ENCODE measurements at regions not wholly inside any gene's neighbourhood (a gene's known extent, or its start where the extent isn't known, plus 50 kb on each side); places are given as distances from the start of the nearest gene placed in this dataset.

GRCh38 chr3:144160627-144161026 is 189.0 kb downstream of the DIPK2A start:
- no peak for TF ChIP-seq EP300 (IDR thresholded peaks at IDR 0.05; ENCODE audit: borderline replicate concordance)
- no peak for TF ChIP-seq TEAD4 (IDR thresholded peaks at IDR 0.05)

- TF ChIP-seq RAD21 (IDR thresholded peaks at IDR 0.05; ENCODE audit: low read depth) (no peak), NFIC (IDR thresholded peaks at IDR 0.05) (no peak), MAX (IDR thresholded peaks at IDR 0.05) (no peak), FOXM1 (IDR thresholded peaks at IDR 0.05; ENCODE audit: borderline replicate concordance, low read depth) (no peak), CREB1 (IDR thresholded peaks at IDR 0.05; ENCODE audit: low read depth) (no peak), USF1 (IDR thresholded peaks at IDR 0.05) (no peak), ZBTB7A (IDR thresholded peaks at IDR 0.05; ENCODE audit: low read depth) (no peak), REST (IDR thresholded peaks at IDR 0.05; ENCODE audit: low read depth) (no peak), CEBPB (IDR thresholded peaks at IDR 0.05) (no peak), EP300 (IDR thresholded peaks at IDR 0.05; ENCODE audit: borderline replicate concordance) (no peak), EGR1 (IDR thresholded peaks at IDR 0.05) (no peak), TAF1 (IDR thresholded peaks at IDR 0.05; ENCODE audit: low read depth) (no peak)
Observed at GRCh38 chr3:144162042-144162441, 190.4 kb downstream of the DIPK2A start.

GRCh38 chr3:144164352-144164751 is 192.7 kb downstream of the DIPK2A start:
- no peak for TF ChIP-seq FOXM1 (IDR thresholded peaks at IDR 0.05; ENCODE audit: borderline replicate concordance, low read depth)
- TF ChIP-seq RAD21 (IDR thresholded peaks at IDR 0.05; ENCODE audit: low read depth), result no peak
- no peak for TF ChIP-seq ZBTB7A (IDR thresholded peaks at IDR 0.05; ENCODE audit: low read depth)
- TF ChIP-seq CREB1 (IDR thresholded peaks at IDR 0.05; ENCODE audit: low read depth), result no peak
- no peak for TF ChIP-seq TCF12 (IDR thresholded peaks at IDR 0.05; ENCODE audit: low read depth)
- TF ChIP-seq CEBPB (IDR thresholded peaks at IDR 0.05), result no peak
- no peak for TF ChIP-seq TEAD4 (IDR thresholded peaks at IDR 0.05)
- no peak for TF ChIP-seq USF1 (IDR thresholded peaks at IDR 0.05)
- no peak for TF ChIP-seq EP300 (IDR thresholded peaks at IDR 0.05; ENCODE audit: borderline replicate concordance)
- no peak for TF ChIP-seq MAX (IDR thresholded peaks at IDR 0.05)
- TF ChIP-seq YY1 (IDR thresholded peaks at IDR 0.05; ENCODE audit: low read depth), result no peak
- TF ChIP-seq REST (IDR thresholded peaks at IDR 0.05; ENCODE audit: low read depth), result no peak
- no peak for TF ChIP-seq TAF1 (IDR thresholded peaks at IDR 0.05; ENCODE audit: low read depth)
- TF ChIP-seq EGR1 (IDR thresholded peaks at IDR 0.05), result no peak
- no peak for TF ChIP-seq NFIC (IDR thresholded peaks at IDR 0.05)

GRCh38 chr3:144165482-144165881 is 193.9 kb downstream of the DIPK2A start:
- no peak for TF ChIP-seq ZBTB7A (IDR thresholded peaks at IDR 0.05; ENCODE audit: low read depth)
- TF ChIP-seq EGR1 (IDR thresholded peaks at IDR 0.05), result no peak
- no peak for TF ChIP-seq USF1 (IDR thresholded peaks at IDR 0.05)

- TF ChIP-seq RAD21 (IDR thresholded peaks at IDR 0.05; ENCODE audit: low read depth), result no peak
- no peak for TF ChIP-seq TCF12 (IDR thresholded peaks at IDR 0.05; ENCODE audit: low read depth)
- no peak for TF ChIP-seq YY1 (IDR thresholded peaks at IDR 0.05; ENCODE audit: low read depth)
- TF ChIP-seq MAX (IDR thresholded peaks at IDR 0.05), result no peak
- no peak for TF ChIP-seq FOXM1 (IDR thresholded peaks at IDR 0.05; ENCODE audit: borderline replicate concordance, low read depth)
Observed at GRCh38 chr3:144167634-144168033, 196.0 kb downstream of the DIPK2A start.

GRCh38 chr3:144173491-144173890 is 201.9 kb downstream of the DIPK2A start:
- TF ChIP-seq RAD21 (IDR thresholded peaks at IDR 0.05; ENCODE audit: low read depth) (no peak), ZBTB7A (IDR thresholded peaks at IDR 0.05; ENCODE audit: low read depth) (no peak), FOXM1 (IDR thresholded peaks at IDR 0.05; ENCODE audit: borderline replicate concordance, low read depth) (no peak), TCF12 (IDR thresholded peaks at IDR 0.05; ENCODE audit: low read depth) (no peak), REST (IDR thresholded peaks at IDR 0.05; ENCODE audit: low read depth) (no peak), EGR1 (IDR thresholded peaks at IDR 0.05) (no peak), USF1 (IDR thresholded peaks at IDR 0.05) (no peak), YY1 (IDR thresholded peaks at IDR 0.05; ENCODE audit: low read depth) (no peak), TEAD4 (IDR thresholded peaks at IDR 0.05) (no peak), EP300 (IDR thresholded peaks at IDR 0.05; ENCODE audit: borderline replicate concordance) (no peak)
